ENCODE measurements at regions not wholly inside any gene's neighbourhood (a gene's known extent, or its start where the extent isn't known, plus 50 kb on each side); places are given as distances from the start of the nearest gene placed in this dataset.

DNA sequence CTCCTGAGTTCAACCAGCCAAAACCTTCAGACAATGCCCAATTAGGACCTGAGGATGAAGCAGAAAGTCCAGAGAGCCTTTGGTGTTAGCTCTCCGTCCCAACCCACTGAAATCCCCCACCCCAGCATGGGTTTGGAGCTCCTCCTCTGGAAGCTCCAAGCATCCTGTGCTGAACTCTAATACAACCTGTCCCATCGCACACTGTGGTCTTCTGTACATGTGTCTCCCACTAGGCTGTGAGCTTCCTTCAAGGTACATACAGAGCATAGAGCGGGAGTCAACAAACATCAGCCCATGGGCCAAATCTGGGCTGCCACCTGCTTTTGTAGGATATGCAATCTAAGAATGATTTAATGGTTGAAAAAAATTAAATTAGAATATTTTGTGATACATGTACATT is 166.5 kb downstream of the LSM5 start:
- no peak overlapping the region for H3K4me3 ChIP-seq (ENCODE audit: low read depth, low read length)
- TF ChIP-seq, protein P1, sequence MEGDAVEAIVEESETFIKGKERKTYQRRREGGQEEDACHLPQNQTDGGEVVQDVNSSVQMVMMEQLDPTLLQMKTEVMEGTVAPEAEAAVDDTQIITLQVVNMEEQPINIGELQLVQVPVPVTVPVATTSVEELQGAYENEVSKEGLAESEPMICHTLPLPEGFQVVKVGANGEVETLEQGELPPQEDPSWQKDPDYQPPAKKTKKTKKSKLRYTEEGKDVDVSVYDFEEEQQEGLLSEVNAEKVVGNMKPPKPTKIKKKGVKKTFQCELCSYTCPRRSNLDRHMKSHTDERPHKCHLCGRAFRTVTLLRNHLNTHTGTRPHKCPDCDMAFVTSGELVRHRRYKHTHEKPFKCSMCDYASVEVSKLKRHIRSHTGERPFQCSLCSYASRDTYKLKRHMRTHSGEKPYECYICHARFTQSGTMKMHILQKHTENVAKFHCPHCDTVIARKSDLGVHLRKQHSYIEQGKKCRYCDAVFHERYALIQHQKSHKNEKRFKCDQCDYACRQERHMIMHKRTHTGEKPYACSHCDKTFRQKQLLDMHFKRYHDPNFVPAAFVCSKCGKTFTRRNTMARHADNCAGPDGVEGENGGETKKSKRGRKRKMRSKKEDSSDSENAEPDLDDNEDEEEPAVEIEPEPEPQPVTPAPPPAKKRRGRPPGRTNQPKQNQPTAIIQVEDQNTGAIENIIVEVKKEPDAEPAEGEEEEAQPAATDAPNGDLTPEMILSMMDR (IDR thresholded peaks at IDR 0.05; ENCODE audit: low read depth, low read length, missing control alignments) = no peak

DNA sequence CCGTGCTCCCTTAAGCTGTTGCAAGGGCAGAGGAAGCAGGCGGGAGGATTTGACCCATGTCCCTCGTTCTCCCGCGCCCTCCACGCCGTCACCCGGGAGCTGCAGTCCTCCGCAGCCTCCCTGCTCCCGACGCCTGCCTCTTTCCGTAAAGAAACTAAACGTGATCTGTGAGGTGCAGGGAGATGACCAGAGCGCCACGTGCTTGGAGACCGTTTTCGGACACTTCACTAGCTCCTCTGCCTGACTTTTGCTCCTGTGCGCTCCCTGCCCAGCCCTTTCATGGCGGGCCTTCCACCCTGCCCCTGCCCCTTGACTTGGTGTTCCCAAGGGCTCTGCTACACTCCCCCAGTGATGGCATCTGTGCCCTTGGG is 171.2 kb downstream of the LSM5 start:
- no peak overlapping the region for H3K4me3 ChIP-seq (ENCODE audit: low read depth, low read length)

More for the DNA sequence above, 166.5 kb downstream of the LSM5 start:
- DNase-seq (ENCODE audit: low read depth) = no peak

DNA sequence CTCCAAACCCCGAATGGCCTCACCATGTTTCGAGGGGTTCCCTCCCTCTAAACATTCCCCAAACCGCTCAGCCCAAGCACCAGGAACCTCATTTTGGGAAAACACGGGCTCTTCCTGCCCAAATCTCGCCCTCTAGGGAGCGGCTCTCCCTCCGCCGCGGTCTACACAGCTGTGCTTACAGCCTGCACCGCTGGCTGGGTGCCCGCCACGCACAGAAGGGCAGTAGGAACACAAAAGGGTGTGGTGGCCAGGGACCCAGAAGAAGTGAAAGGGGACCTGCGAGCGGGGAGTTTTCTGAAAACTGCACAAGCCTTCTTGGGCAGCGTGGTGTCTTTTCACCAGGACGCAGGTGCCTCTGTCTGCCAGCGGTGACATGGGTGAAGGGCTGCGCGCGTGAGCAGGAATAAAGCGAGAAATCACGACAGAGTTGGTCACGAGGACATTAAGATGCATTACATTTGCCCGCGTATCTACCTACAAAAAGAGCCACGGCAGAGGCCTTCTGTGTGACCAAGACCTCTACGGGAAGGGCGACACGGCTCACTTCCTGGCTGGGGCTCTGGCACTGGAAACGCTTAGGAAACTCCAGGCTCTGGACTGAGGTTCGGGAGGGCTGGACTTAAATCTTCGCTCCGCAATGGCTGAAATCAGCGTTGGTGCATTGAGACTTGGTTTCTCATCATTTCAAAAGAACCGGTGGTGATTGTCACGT is 171.7 kb downstream of the LSM5 start:
- H3K4me3 ChIP-seq (ENCODE audit: low read depth, low read length) = no peak overlapping the region

More for the DNA sequence above, 171.2 kb downstream of the LSM5 start:
- TF ChIP-seq, protein P1 (IDR thresholded peaks at IDR 0.05; ENCODE audit: low read depth, low read length, missing control alignments) = no peak
- no peak for DNase-seq (ENCODE audit: low read depth)

DNA sequence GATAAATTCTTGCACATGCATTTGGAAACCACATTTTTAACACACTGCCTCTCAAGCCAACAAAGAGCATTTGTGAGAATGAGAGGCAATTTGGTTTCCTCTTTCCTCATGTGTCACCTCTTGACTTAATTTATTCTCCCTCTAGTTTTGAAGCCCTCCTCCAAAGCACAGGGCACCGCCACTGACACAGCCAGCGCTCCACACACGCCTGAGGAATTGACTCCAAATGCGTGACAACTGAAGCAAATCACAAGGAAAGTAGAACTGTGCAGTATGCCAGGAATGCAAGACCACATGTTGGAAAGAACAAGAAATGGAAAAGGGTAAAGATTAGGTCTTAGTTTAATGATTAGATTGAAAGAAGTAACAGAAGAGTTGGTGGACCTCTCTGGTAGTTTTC is 173.3 kb downstream of the LSM5 start:
- TF ChIP-seq, protein P1 (IDR thresholded peaks at IDR 0.05; ENCODE audit: low read depth, low read length, missing control alignments) = no peak
- no peak for DNase-seq (ENCODE audit: low read depth)
- H3K4me3 ChIP-seq (ENCODE audit: low read depth, low read length) = no peak overlapping the region

More for the DNA sequence above, 171.7 kb downstream of the LSM5 start:
- TF ChIP-seq, protein P1 (IDR thresholded peaks at IDR 0.05; ENCODE audit: low read depth, low read length, missing control alignments) = no peak
- DNase-seq (ENCODE audit: low read depth) = no peak

DNA sequence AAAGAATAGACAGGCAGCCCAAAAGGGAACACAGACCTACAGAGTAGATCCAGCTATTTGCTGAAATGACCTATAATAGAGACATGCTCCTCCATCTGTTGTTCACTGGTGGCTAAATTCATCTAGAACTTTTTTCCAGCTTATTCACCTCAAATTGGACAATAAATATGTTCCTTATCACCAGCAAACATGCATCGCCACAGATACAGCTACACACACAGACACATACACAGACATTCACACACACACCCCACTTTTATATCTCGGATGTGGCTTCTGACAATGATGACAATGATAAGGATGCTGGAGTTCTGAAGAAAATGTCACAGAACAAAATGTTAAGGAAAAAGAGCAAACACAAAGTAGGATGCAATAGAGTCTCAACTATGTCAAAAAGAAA is 175.4 kb downstream of the LSM5 start:
- no peak overlapping the region for H3K4me3 ChIP-seq (ENCODE audit: low read depth, low read length)
- TF ChIP-seq, protein P1 (IDR thresholded peaks at IDR 0.05; ENCODE audit: low read depth, low read length, missing control alignments) = no peak
- DNase-seq (ENCODE audit: low read depth) = no peak

DNA sequence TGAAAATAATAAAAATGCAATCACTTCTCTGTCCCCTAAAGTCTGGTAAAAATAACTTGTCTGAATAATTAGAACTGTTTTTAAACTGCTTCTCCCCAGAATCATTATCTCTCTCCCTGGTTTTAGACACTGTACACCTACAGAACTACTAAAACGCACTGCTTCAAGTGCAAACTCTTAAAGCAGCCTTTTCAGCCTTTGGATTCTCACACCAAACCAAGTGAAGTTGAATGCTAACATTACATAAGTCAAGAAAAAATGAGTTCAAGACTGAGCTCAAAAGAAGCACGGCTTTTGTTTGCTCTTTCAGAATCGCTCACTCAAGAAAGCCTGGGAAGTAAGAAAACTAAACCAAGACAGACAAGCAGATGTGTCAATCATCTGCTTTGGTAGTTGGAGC is 188.8 kb downstream of the LSM5 start:
- no peak for DNase-seq (ENCODE audit: low read depth)
- TF ChIP-seq, protein P1 (IDR thresholded peaks at IDR 0.05; ENCODE audit: low read depth, low read length, missing control alignments) = no peak
- H3K4me3 ChIP-seq (ENCODE audit: low read depth, low read length) = no peak overlapping the region

DNA sequence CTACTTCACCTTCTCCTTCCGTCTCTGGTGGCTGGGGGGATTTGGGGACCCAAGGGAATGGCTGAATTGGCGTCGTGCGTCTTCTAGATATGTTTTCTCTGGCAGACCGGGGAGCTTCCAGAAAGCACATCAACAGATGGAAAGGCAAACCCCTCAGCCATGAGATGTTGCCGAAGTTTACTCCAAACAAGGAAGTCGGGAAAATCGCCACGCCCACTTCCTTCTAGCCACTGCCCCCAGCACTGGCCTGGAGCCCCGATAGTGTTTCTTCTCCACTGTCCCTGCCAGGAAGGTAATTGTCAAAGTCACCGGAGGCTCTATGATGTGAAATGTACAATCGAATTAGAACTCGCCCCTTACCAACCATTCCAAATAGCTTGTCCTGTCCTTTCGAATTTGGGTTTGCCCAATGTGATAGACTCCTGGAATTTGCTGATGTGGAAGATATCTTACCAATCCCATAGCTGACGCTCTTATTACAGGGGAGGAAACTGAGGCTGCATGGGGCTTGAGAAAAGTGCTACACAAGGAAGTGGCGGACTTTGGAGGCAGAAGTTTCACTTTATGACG is 191.0 kb downstream of the LSM5 start:
- TF ChIP-seq, protein P1 (IDR thresholded peaks at IDR 0.05; ENCODE audit: low read depth, low read length, missing control alignments) = no peak
- H3K4me3 ChIP-seq (ENCODE audit: low read depth, low read length) = no peak overlapping the region
- no peak for DNase-seq (ENCODE audit: low read depth)

Measured in GM12864 (cell line).